HG02571 (cell line): ENCODE measurements at regions not wholly inside any gene's neighbourhood (a gene's known extent, or its start where the extent isn't known, plus 50 kb on each side); places are given as distances from the start of the nearest gene placed in this dataset.
A peak's percentile ranks its signal among the peaks of the same experiment; 100 is the strongest.
"Not testable (repeated sequence)": the region's sequence is repeated elsewhere in the genome, so short reads cannot be mapped to it uniquely, and the experiment has no call there.

Experiments
- ATAC-seq: cut with Tn5 transposase; IDR thresholded peaks from one replicate; pipeline ENCODE4 v1.9.1; 2021; ENCODE audit warnings: mild to moderate bottlenecking, moderate library complexity; ENCODE audit not compliant: unreplicated experiment

DNA sequence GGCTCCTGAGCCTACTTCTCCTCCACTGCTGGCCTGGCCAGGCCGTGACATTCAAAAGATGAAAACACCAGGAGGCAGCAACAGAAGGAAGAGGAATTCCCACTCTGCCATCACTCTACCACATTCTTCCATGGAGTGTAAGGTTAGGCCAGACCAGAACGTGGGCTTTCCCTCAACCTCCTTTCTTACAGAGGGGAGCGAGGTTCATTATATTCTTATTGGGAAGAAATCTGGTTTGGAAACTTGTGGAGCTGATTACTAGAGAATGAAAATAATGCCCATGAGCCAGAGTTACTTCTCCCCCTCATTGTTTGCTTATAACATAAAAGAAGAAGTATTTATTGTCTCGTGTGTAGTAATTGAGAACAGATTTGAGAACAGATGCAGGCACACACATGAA lies 136.3 kb upstream of the BASP1 start:
- ATAC-seq, result no peak

DNA sequence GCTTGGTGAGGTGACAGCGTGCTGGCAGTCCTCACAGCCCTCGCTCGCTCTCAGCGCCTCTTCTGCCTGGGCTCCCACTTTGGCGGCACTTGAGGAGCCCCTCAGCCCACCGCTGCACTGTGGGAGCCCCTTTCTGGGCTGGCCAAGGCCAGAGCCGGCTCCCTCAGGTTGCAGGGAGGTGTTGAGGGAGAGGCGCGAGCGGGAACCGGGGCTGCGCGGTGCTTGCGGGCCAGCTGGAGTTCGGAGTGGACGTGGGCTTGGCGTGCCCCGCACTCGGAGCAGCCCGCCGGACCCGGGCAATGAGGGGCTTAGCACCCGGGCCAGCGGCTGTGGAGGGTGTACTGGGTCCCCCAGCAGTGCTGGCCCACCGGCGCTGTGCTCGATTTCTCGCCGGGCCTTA lies 134.2 kb upstream of the BASP1 start:
- not testable (repeated sequence) for ATAC-seq

DNA sequence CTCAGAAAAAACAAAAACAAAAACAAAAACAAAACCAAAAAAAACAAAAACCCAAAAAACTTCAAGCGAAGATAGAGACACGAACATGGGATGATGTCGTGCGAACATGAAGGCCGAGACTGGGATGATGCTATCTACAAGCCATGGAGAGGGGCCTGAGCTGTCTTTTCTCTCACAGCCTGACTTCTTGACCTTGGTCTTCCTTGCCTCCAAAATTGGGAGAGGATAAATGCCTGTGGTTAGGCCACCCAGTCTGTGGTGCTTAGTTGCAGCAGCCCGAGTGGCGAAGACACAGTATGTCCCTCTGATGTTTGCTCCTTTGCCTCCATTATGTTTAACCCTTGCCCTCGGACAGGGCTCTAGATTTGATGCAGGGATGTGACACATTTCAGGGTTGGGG lies 130.4 kb upstream of the BASP1 start:
- no peak for ATAC-seq

DNA sequence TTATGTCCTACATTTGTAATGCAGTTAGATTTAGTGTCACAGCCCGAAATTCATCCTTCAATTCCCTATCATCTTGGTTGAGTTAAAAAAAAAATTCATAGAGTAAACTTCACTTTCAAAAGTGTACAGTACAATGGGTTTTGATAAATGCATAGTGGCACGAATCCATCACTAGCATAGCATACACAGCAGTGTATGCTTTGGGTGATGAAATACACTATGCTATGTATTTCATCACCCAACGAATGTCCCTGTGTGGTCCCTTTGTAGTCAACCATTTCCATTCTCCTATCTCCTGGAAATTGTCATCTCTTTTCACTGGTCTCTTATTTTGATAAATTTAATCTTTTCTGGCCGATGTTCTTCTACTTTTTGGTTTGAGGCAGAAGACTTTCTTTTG lies 129.4 kb upstream of the BASP1 start:
- no peak for ATAC-seq

DNA sequence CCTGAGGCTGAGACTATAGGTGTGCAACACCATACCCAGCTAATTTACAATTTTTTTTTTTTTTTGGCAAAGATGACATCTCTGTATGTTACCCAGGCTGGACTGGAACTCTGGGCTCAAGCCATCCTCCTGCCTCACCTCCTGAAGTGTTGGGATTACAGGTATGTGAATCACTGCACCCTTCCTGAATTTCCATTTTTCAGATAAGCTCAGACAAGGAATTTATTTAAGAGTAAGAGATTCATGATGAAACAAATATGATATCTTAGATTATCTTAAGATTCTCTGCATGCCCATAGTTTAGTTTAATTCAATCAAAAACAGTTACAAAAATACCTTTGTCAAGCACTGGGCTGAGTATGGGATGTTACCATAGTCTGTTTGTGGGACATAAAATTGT lies 128.4 kb upstream of the BASP1 start:
- no peak for ATAC-seq

GRCh38 chr5:17089690-17090089 lies 127.7 kb upstream of the BASP1 start:
- no peak for ATAC-seq

DNA sequence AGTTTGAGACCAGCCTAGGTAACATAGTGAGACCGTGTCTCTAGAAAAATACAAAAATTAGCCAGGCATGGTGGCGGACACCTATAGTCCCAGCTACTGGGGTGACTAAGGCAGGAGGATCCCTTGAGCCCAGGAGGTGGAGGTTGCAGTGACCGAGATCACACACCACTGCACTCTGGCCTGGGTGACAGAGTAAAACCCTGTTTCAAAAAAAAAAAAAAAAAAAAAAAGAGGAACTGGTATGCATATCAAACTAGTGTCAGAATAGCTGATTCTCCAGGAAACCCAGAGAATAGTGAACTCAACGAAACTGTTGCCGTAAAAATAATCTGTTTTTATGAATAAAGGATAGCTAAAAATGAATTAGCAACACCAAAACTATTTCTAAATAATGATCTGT lies 126.6 kb upstream of the BASP1 start:
- no peak for ATAC-seq

DNA sequence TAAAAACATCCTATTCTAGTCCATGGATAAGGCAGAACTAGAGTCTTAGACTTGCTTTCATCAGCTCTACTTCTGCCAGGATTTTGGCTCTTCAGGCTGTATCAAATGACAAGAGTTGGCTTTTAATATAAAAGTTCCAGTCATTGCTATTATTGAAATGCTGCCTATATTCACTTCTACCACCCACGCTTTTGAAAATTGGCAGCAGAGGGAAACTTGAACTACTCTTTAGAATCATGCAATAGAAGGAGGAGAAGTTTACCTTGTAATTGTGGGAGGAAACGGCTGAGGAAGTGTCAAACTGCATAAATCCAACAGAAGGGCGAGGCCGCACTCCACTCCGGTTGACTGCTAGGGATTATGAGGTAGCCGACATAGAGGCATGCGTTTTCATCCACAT lies 122.6 kb upstream of the BASP1 start:
- ATAC-seq, result no peak

DNA sequence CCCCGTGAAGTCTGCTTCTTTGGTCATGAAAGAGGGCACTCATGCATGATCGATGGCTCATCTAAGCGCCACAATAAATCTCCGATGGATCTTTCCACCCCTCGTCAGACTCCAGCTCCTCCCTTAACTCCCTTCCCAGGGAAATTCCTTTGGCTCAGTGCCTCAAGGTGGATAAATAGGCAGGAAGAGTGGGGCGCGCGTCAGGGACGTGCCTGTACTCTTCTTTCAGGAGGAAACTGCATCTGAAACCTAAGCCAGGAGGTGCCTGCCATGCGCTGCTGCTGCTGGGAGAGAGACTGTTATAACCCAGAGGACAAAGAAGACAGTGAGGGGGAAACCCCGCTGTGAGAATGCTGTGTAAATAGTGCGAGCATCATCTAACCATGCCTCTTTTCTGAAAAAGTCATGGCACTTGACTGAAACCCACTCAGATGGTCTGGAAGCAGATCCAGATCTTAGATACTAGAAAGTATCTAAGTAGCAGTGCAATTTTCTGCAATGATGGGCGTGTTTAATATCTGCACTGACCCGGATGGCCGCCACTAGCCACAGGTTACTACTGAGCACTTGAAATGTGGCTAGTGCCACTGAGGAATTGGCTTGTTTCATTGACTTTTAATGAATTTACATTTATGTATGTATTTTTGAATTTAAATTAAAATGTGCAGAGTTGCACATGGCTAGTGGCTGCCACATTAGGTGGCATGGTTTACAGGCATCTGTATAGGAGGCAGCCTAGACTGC lies 120.3 kb upstream of the BASP1 start:
- no peak for ATAC-seq

GRCh38 chr5:17099946-17100345 lies 117.5 kb upstream of the BASP1 start:
- no peak for ATAC-seq

DNA sequence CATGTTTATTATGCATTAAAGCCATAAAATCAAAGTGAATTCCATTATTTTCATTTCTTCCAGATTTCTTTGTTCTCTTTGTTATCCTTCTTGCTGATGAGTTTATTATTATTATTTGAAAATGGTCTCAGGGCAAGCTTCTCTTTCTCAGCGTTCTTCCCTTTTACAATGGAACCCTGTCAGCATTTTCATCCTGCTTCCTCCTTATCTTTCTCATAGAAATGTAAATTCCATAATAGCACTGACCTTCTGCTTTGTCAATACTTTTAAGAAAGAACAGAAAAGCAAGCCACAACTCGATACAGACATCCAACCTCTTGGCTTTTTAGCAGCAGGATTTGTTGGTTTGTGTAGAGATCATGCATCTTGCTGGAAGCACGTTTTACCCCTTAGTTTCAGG lies 114.0 kb upstream of the BASP1 start:
- no peak for ATAC-seq

DNA sequence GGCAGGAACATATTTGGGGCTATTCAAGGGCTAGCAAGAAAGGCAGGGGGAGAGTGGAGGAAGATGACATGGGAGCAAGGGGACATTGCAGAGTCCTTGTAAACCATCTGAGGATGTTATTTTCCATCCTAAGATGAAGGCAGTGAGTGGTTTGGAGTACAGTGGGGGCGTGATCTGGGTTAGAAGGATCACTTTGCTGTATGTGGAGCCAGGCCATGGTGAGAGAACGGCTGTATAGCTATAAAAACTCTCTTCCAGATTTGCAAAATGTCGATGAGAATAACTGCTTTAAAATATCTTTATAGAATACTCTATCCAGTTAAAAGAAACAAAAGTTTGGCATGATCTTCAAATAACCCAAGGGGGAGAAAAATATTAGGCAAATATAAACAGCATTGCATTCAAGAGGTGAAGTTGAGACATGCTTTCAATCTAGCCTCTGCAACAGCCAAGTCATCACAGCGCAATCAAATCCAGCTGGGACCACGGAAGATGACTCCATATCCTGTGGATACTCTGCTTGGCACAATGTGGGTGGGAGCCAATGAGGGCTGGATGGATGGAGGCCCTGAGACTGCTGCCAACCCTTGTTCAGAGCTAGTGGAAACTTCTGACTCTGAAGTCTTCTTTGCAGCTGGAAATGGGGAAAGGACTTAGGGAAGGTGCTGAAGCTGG lies 111.5 kb upstream of the BASP1 start:
- ATAC-seq, result no peak

DNA sequence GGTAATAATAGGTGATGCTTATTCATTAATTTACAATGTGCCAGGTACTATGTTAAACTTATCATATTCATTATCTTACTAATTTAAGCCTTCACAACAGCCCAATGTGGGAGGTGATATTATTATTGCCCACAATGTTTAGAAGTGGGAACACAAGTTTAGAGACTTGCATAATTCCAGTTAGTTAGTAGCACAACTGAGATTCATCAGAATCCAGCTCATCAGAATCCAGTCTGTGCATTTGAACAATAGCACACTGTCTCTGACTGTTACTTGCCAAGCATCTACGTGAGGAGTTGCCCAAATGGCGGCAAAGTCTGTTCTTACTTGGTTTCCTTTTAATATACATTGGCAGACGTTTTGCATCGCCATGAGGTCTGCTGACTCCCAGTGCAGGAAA lies 110.9 kb upstream of the BASP1 start:
- no peak for ATAC-seq

GRCh38 chr5:17112091-17112716 lies 105.2 kb upstream of the BASP1 start:
- not testable (repeated sequence) for ATAC-seq

DNA sequence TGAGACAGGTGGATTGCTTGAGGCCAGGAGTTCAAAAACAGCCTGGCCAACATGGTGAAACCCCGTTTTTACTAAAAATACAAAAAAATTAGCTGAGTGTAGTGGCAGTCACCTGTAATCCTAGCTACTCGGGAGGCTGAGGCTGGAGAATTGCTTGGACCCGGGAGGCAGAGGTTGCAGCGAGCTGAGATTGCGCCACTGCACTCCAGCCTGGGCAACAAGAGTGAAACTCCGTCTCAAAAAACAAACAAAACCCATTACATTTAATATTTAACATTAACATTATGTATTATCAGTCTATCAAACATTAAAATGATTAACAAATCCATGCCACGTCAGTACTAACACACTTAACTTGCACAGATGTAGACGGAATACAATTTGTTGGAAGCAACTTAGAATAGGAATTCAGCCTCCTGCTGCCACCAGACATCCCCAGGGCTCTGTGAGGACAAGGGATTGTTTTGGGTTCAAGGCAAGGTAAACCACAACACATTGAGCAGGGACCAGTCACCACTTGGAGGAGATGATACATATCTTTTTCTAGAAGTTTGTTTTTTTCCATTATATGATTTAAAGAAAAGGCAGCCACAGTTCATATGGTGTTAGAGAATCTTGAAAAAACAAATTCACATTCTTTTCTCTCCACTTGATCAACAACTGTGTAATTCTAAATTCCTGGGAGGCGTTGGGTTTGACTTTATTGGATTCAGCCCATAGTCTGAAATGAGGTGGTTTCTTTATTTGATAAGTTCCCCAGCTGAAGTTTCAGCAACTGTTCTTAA lies 104.1 kb upstream of the BASP1 start:
- no peak for ATAC-seq

- no peak for ATAC-seq
Observed at GRCh38 chr5:17114233-17114632, 103.2 kb upstream of the BASP1 start.

- ATAC-seq, result no peak
Observed at GRCh38 chr5:17114715-17115599, 102.5 kb upstream of the BASP1 start.

DNA sequence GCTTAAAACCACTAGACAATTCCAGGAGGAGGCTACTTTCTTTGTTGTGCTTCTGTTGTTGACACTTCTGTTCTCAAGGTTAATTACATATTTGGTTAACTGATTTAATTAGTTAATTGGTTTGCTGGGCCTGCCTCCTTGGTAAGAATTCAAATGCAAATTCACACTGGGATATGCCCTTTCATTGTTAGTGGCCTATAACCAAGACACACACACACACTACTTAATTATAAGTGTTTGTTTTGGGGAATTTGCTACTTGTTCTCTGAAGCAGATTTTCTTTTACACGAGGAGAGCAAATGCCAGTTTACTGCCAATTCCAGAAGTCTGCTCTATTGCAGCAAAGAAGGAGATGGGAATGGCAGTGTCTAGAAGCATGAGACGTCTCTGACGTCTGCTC lies 101.6 kb upstream of the BASP1 start:
- ATAC-seq, result no peak

DNA sequence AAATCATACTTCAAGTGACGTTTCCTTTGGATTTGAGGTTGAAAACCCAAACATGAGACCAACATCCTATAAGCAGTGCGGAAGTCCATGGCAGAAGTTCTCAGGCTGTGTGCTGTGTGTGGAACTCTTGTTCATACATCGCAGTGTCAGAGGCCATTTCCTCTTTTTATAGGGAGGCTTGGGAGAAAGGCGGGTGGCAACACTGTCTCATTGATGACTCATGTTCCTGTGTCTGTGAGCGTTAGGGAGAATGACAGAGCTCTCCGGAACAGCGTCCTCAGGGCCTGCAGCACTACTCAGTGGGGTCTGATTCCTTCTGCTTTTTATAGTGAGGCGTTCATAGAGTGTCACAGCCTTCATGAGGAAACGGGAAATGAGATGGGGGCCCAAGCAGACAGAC lies 98.8 kb upstream of the BASP1 start:
- peak; percentile 60 for ATAC-seq

DNA sequence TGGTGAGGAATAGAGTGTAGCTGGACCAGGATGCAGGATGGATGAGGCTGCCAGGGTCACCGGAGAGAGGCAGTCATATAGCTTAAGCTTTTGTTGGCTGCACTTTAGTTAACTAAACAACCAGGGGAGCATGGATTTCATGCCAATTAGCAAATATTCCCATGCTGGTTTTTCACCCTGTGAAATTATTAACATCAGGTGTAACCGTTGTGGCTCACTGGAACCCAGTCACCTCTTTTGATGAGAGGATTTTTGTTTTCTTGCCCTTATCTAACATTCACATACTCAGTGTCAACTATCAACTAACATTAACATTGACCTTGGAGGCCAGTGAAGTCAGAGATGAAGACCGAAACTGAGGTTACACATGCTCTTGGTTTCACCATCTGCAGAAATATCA lies 97.2 kb upstream of the BASP1 start:
- no peak for ATAC-seq

DNA sequence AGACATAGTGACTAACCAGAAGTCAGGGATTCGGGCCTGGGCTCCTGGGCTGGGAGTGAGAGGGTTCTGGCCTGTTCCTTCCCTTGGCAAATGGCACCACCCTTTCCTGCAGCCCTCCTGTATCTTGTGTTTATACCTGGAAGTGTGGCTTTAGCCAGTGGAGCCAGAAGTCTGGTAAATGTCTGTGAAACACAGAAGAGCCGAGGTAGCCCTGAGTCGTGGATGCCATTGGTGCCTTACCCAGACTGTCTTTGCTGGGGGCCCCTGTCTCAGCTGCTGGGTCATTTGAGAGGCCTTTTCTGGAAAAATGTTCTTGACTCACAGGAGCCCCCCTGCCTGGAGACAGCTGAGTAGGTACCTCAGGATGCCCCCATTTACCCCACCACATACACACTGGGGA lies 95.7 kb upstream of the BASP1 start:
- ATAC-seq, result no peak
